ENCODE measurements at regions not wholly inside any gene's neighbourhood (a gene's known extent, or its start where the extent isn't known, plus 50 kb on each side); places are given as distances from the start of the nearest gene placed in this dataset.

DNA sequence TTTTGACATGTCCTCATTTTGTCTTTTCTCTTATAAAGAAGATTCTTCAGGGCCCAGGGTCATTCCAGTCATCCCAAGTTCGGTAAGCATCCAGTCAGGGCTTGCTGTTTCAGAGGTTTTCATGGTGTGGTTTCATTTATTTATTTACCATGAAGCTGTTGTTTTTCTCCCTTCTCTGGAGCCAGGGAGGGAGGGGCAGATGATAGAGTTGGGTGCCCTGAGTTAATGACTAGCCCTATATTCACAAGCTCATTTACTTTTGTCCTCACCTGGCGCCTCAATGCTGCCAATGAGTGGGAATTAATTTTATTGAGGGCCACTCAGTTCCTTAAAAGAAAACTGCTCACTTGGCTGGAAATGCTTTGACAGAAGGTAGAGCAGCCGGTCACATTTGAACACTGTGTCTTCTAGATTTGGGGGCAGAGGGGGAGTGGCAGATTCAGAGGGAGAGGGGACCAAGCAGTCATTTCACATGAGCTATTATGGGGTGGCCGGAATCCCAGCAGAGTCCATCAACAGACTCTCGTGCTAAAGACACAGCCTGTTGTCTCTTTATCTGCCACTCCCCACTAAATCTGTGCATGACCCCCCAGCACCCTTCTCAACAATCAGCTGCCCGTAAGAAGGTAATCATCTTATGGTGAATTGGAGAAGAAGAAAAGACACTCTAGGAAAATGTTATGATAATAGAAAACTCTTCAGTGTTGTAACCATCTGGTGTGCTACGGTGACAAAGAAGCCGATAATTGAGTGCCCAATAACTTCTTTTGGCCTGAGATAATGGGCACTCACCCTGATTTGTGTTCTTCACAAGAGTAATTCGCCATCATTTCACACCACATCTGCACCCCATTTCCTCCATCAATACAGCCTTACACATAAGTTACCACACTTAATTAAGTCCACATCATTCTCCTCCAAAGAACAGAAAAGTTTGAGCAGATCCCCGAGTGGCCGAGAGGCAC, 573.5 kb upstream of the JAG1 start:
- no peak for DNase-seq (ENCODE audit: low read depth)

DNA sequence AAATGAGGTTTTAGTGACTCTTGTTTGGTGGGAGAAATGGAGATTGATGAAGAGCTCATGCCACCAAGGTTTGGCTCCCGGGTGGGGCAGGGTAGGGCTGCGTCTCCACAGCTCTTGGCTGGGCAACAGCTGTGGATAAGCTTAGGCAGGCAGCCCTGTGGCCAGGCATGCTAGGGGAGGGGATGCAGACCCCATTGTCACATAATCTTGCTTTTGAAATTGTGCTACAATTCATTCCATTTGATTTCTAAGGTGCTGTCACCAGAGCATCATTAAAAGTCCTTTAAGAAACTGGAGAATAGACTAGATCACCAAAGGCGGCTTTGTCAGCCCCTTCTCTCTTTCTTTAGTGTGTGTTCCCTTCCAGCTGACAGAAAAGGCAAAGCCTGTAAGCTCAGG, 574.2 kb upstream of the JAG1 start:
- DNase-seq (ENCODE audit: low read depth): no peak

DNA sequence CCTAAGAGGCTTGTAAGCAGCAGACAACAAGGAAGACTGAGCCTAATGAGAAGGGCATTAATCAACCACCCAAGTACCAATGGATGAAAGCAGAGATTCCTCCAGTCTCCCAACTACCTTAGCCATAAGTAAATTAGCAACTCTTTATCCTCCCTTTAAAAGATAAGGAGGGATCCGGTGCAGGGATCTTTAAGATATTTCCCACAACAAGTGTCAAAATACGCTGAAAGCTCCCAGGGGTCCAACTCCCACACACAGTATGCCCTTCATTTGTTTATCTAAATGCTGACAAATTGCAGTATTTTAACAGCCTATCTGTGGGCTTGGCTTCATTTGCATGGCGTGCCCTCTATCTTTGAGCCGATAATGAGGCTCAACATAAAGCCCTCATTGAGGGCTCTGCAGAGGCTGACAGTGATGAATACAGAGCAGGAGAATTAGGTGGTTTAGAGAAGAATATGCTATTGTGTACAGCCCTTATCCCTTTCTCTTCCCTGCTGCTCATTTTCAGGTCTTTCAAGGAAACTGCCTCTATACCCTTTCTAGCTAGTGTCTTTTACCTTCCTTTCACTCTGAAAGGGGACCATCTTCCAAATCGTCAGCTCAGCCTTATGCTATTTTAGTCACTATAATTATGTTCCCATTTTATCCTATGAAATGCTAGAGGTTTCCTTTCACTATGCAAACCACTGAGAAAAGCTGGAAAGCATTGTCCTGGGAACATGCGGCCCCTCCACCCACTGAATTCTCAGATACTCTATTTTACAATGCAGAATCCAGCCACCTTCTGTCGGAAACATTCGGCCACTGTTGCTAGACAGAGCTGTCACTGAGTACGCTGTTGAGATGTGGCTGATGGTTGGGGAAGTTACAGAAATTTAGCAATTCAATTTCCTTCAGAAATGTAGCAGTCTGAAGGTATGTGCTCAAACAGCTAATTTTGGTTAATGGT, 575.2 kb upstream of the JAG1 start:
- DNase-seq (ENCODE audit: low read depth): no peak

DNA sequence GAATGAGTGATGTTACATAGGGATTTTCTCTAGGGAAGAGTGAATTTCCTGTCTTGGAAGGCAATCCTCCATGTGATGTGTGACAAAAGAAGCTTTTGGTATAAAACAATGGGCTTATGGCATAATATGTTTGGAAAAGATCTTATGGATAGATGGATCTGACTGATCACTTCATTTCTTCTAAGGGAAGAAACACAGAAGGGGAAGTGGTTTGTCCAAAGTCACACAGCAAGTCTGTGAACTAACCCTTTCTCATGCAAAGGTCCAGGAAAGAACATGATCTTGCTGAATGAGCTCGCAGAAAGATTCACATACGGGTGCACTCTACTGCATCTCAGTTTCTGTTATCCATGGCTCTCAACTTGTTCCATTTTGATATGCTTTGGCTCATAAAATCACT, 575.9 kb upstream of the JAG1 start:
- DNase-seq (ENCODE audit: low read depth): no peak

DNA sequence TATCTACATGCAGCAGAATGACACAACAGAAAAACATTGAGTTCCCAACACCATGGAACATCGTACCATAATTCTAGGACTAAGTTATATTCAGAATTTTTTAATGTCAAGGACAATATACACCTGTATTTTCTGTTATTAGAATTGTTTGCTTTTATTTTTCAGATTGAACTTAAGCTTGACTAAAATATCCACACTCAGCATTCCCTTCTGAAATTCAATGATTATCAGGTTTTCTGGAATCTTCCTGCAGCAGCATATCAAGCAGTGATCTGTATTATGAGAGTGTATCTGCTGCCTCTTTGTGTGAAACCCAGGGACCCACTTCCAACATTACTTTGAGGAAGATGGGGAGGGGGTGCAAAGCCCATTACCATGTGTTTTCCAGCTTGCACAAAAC, 578.6 kb upstream of the JAG1 start:
- no peak for DNase-seq (ENCODE audit: low read depth)

DNA sequence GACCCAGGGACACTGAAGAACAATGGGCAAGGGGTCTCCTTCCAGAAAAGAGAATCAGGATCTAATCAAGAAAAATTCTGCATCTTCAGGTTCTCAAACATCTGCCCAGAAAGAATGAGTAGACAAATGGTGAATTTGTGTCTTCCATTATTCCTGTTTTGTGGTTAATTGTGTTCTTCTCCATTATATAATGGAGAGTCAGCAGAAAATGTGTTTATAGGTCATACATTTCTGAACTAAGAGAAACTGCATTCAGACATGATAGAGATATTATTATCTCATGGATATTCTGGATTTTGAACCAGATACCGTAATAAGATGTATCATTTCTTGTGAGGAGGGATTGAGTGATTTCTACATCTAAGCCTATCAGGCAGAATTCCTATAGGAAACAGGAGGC, 581.7 kb upstream of the JAG1 start:
- no peak for DNase-seq (ENCODE audit: low read depth)

DNA sequence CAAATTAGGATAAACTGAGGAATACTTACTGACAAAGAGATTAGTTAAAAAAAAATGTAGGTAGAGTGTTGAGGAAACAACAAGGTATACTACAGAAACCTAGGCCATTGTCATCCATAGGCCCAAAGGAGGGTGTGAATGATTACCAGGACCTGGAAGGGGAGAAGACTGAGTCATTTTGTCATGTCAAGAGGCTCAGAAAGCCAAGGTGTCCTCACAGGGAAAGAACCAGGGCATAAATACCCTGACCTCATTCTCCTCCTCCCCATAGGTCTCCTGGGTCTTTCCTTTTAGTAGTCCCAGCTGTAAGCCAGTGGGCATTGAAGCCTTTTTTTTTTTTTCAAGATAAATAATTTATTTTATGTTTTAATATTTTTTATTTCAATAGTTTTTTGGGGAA, 582.1 kb upstream of the JAG1 start:
- no peak for DNase-seq (ENCODE audit: low read depth)

DNA sequence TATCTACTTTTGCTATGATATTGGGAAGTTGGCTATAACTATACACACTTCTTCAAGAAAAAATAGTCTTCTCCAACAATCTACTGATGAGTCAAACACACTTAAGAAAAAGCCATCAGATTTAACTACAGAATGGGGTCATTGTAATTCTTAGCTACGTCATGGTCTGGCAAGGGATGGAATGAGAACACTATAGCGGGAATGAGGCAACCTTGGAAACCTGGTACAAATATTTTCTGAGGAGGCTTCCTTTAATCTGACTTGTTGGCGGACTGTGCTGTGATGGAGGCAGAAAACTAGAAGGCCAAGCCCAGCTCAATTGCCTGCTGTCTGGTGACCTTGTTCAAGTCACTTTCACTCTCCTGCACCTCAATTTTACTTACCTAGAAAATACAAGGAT, 586.8 kb upstream of the JAG1 start:
- no peak for DNase-seq (ENCODE audit: low read depth)

DNA sequence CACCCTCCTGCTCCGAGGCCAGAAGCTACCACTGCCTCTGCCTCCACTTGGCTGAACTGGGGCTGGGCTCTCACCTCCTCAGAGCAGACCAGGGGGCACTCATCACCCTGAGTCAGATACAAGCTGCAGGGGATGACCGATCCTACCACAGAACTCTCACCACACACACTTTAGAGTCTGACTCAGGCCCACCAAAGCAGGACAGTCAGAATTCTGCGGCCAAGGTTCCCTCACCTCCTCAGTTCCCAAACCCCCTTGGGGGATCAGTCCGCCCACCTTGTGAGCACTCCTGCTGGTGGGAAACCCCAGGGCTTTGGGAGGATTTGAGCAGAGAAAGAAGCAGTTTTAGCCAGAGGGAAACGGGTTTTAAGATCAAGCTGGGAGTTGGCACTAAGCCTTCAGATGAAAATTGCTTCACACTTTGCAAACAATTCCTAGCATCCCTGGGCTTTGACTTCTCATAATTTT, 587.8 kb upstream of the JAG1 start:
- peak; percentile 87 for DNase-seq (ENCODE audit: low read depth)

DNA sequence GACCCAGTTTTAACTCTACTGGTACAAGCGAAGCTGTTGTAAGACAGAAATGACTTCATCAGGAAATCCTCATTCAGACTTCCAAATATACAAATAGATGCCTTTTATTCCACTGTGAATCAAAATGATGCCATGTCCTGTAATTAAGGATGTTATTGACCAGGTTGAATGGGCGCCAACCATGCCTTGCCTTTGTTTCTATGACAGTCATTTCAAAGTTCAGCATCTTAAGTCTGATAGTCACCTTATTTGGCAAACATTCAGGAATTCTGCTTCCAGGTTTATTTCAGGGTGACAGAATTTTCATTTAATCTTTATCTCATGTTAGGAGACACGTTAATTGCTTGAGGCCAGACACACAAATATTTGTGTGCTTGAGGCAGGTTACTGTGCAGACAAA, 592.8 kb upstream of the JAG1 start:
- no peak for DNase-seq (ENCODE audit: low read depth)

DNA sequence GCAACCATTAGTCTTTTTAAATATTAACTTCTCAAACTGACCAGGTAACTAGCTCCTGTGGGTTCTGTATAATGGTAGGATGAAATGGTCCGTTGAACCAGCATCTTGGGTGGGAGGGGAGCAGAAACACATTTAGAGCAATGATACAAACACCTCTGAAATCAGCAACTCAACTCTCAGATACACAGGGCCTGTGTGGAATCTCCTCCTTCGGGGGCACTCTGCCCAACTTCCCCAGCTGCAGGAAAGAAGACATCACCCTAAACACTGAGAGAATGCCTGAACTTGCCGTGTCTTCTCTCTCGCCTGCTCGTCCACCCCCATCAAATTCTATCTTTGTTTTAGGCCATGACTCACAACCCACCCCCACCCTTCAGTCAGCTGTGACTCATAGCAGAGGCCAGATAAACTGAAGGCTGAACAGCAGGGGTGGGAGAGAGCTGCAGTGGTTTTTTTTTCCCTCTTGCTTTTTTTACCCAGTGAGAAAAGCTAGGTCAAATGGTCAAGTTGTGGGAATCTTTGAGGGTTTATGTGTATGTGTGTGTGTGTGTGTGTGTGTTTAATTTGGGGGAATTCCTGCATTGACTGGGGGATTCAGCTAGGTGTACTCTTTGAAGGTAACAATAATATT, 593.4 kb upstream of the JAG1 start:
- peak; percentile 98 for DNase-seq (ENCODE audit: low read depth)

DNA sequence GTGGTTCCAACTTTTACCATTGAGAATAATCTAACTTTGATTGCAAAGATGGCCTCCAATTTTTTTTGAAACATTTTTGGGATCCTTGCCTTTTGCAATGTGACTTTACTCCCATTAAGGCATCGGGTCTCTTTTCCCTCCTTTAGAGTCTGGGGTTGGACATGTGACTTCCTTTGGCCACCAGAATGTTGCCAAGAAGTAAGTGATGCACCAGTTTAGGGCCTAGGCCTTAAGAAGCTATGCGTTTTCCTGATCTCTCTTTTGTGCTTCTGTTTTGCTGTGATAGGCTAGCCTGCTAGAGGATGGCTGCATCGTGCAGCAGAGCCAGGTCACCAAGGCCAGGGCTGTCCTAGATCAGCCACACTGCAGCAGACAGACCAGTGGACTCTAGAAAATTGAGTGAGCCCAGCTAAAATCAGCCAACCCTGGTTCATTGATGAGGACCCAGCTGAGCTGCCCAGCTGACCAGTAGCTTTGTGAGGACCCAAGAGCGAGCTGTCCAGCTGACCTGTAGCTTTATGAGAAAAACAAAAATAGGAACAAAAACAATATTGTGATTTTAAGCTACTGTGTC, 594.0 kb upstream of the JAG1 start:
- no peak for DNase-seq (ENCODE audit: low read depth)

DNA sequence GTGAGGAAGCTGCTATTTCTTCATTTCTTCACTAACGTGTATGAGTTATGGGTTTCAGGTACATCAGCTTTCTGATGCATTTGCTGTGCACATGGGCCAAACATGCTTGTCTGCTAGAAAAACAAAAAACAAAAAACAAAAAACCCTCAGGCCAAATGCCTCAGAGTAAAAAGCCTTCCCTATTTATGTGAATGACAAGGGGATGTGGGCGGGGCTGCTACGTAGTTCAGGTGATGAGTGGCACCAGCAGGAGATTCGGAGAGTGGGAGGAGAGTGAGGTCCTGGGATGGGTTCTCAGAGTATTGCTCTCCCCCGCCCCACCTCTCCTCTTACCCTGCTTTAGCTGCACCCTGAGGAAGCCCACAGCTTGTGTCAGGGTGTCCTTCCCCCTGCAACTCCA, 596.8 kb upstream of the JAG1 start:
- no peak for DNase-seq (ENCODE audit: low read depth)

DNA sequence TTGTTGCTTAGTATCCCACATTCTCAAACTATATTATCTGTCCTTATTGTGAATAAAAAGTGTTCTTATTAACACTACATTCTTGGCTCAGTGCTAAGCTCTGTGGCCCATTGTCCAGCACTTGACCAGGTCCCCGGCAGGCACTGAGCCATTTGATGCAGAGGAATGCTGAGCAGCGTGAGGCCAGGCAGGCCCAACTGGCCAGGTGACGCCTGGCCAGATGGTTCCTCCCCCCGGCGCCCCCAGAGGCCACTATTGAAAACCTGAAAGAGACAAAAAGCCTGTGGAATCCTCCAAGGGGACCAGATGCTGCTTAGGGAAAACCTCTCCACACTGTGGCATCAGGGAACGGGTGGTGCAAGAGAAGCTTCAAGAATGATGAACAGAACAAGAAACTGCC, 597.5 kb upstream of the JAG1 start:
- DNase-seq (ENCODE audit: low read depth): no peak

DNA sequence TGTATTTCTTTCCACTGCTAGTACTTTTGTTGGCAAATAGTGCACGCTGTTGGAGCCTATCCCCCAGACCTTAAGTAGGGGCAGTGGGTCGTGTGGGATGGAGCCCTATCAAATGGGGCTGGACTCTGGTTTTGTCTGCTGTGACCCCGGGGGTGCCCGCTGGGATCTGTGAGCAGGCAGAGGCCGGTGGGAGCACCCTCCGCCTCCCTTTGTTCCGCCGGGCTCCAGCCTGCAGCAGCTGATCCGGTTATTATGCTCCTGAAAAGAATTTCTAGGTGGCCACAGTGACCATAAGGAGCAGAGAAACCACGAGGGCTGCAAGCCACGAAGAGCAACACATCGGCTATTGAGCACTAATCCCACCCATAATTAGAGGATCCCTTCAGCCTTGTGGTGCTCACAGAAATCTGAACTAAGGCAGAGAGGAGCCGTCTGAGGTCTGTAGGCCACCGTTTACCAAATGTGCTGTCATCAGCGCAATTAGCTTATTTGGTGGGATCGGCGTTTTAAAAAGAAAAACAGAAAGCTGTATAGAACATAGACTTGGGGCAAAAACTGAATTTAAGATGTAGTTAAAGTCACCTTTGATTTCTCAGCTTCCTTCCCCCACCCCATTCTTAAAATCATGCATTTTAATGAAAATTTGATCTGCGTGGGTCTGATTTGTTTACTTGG, 598.3 kb upstream of the JAG1 start:
- DNase-seq (ENCODE audit: low read depth): no peak

DNA sequence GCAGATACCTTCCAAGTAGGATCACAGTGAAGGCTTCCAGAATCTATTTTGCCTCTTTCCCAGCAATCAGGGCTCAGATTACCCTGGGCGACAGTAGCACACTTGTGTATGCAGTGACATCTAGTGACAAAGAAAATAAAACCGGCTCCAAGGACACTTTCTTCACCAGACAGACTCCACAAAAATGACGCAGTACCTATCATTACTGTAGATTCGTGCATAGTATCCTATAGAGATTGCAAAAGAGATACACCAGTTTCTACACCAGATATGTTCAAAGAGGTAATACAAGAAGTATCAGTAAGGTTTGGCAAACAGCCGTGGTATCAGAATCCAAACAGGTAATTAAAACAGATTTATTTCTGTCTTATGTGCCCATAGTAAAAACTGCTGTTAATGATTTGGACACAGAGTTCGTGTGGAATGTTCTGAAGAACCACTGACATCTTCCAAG, 600.4 kb upstream of the JAG1 start:
- DNase-seq (ENCODE audit: low read depth): peak; percentile 81

DNA sequence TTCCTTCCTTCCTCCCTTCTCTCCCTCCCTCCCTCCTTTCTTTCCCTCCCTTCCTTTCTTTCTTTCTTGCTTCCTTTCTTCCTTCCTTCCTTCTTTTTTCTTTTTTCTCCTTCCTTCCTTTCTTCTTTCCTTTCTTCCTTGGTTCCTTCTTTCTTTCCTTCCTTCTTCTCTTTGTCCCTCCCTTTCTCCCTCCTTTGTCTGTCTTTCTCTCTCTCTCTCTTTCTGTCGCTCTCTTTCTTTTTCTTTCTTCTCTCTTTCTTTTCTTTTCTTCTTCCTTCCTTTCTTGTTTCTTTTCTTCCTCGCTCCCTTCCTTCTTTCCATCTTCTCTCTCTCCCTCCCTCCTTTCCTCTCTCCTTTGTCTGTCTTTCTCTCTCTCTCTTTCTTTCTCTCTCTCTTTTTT, 601.9 kb upstream of the JAG1 start:
- no peak for DNase-seq (ENCODE audit: low read depth)

DNA sequence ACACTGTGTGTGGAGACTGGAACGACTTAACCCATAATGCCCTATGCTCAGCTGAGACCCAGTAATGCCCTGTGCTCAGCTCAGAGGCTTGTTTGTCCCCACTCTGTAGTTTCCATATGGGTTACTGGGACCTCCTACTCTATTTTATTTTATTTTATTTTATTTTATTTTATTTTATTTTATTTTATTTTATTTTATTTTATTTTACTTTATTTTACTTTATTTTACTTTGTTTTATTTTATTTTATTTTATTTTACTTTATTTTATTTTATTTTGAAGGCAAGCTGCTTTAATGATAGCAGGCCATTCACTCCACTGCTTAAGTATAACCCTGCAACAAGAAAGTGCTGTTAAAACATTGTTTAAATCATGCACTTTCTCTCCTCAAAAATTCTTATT, 603.4 kb upstream of the JAG1 start:
- no peak for DNase-seq (ENCODE audit: low read depth)

DNA sequence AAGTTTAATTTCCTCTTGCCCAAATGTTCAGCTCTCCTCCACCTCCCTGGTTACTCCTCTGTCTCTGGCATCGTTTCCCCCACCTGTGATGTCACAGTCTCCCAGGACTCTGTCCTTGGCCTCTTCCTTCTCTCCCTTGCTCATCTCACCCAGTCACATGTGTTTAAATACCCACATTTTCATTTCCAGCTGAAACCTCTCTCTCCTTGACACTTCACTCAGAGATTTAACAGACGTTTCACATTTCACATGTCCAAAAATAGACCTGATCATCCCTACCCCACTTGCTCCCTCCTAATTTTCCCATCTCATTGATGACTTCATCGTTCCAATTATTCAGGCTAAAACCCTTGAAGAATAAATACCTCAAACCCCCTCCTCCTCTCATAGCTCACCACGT, 604.1 kb upstream of the JAG1 start:
- DNase-seq (ENCODE audit: low read depth): no peak

DNA sequence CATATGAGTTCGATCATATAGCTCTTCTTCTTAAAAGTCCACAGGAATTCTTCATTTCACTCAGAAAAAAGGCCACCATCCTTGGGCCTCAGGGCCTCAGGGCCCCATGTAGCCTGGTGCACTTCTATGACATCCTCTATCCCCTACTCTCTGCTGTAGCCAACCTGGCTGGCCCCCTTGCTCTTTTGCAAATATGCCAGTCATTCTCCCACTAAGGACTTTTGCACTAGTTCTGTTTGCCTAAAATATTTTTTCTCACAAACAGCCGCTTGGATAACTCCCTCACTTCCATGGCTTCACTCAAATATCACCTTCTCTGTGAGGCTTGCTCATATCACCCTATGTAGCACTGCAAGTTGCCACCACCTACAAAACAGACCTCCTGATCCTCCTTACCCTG, 604.7 kb upstream of the JAG1 start:
- DNase-seq (ENCODE audit: low read depth): no peak

DNA sequence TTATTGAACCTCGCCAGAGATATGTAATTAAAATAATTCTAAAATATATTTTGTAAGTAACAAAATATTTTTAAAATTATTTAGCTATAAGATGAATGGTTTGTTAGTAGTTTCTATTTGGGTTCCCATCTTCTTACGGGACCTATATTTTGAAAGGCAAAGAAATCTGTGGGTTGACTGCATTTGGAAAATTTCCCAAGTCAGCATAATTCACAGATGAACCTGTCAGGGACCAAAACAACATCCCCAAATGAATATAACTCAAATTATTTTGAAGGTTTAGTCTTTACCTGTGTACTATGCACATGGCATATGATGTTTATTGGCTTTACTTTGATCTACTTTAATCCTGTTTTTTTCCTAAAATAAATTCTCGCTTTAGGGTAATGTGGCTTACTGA, 607.4 kb upstream of the JAG1 start:
- no peak for DNase-seq (ENCODE audit: low read depth)
